ENCODE measurements at regions not wholly inside any gene's neighbourhood (a gene's known extent, or its start where the extent isn't known, plus 50 kb on each side); places are given as distances from the start of the nearest gene placed in this dataset.

DNA sequence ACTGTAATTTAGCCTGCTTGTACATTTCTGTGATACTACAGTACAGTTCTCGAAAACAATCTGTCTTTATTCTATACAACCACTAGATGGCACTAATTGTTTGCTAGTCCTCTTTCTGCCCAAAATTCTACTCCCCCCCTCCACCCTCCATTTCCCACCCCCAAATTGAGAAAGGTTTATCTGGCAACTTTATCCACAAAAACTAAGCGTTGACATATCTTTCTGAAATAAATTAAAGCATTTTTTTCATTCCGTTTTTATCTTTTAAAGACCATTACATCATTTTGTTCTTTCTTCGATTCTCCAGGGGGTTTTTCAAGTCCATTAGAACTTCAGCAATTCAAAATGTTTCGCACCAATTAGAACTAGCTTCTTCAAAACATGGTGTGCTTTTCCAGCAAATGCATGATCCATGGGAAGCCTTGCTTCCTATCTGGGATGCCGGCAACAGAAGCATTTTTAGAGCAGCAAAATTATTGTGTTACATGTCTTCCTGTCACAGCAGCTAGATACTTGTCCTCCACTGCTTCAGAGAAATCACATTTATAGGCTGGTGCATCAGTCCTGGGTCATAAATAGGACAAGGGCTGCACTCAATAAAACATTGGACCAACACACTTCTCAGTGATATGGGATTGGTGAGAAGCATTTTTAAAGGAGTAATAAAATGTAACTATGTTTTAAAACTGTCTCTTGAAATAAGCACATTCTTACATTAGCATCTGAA, 241.3 kb downstream of the PAX3 start:
- intact Hi-C loops (cut with DNase I; ENCODE audit: low total_unique reads) = no loop called here
- no peaks in the 10 kb centered on the region for H3K9me3 ChIP-seq
- H3K27ac ChIP-seq = no peak overlapping the region
- H3K4me1 ChIP-seq = no peaks in the 10 kb centered on the region
- H3K27me3 ChIP-seq = no peaks in the 10 kb centered on the region
- DNase-seq = no peak
- no peak for TF ChIP-seq POLR2A (IDR thresholded peaks at IDR 0.05)
- TF ChIP-seq, protein P1, sequence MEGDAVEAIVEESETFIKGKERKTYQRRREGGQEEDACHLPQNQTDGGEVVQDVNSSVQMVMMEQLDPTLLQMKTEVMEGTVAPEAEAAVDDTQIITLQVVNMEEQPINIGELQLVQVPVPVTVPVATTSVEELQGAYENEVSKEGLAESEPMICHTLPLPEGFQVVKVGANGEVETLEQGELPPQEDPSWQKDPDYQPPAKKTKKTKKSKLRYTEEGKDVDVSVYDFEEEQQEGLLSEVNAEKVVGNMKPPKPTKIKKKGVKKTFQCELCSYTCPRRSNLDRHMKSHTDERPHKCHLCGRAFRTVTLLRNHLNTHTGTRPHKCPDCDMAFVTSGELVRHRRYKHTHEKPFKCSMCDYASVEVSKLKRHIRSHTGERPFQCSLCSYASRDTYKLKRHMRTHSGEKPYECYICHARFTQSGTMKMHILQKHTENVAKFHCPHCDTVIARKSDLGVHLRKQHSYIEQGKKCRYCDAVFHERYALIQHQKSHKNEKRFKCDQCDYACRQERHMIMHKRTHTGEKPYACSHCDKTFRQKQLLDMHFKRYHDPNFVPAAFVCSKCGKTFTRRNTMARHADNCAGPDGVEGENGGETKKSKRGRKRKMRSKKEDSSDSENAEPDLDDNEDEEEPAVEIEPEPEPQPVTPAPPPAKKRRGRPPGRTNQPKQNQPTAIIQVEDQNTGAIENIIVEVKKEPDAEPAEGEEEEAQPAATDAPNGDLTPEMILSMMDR (IDR thresholded peaks at IDR 0.05) = peak in 2 of 3 experiments; percentile 17 to 69
- 25 to 27% methylated on average over 6 of the region's 6 CpGs for WGBS, 2 donors
- H3K36me3 ChIP-seq (ENCODE audit: low read depth, missing control alignments) = no peaks in the 10 kb centered on the region
- H3K4me3 ChIP-seq = no peak overlapping the region

DNA sequence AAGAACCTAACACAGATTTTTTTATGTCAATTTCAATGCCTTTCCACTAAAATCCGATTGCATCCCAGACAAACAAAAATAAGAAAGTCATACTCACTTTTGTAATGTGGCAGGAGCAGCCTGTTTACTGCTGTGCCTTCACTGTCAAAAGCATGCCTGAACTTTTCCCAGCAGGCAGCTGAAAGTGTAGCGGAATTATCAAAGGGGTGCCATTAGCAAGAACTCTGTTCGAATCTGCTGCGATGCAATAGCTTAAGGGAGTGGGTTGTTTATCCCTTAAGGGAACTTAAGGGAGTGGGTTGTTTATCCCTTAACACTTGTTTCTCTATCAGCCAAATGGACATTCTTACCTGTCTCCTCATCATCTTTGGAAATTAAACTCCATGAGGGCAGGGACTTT, 243.5 kb downstream of the PAX3 start:
- DNase-seq = no peak
- no peak overlapping the region for H3K27ac ChIP-seq
- intact Hi-C loops (cut with DNase I; ENCODE audit: low total_unique reads) = no loop called here
- no peaks in the 10 kb centered on the region for H3K27me3 ChIP-seq
- no peak for TF ChIP-seq POLR2A (IDR thresholded peaks at IDR 0.05)
- no peak overlapping the region for H3K4me3 ChIP-seq
- no peaks in the 10 kb centered on the region for H3K9me3 ChIP-seq
- no peaks in the 10 kb centered on the region for H3K36me3 ChIP-seq (ENCODE audit: low read depth, missing control alignments)
- WGBS, 2 donors = 25 to 42% methylated on average over 4 of the region's 4 CpGs
- no peaks in the 10 kb centered on the region for H3K4me1 ChIP-seq

- Histone ChIP-seq H3K27me3 (no peaks in the 10 kb centered on the region), H3K9me3 (no peaks in the 10 kb centered on the region), H3K4me1 (no peaks in the 10 kb centered on the region), H3K36me3 (ENCODE audit: low read depth, missing control alignments) (no peaks in the 10 kb centered on the region), H3K27ac (no peak overlapping the region), H3K4me3 (no peak overlapping the region)
- intact Hi-C loops (cut with DNase I; ENCODE audit: low total_unique reads) = no loop called here
- TF ChIP-seq, protein P1 (IDR thresholded peaks at IDR 0.05) = no peak
- DNase-seq = no peak
- 70 to 74% methylated on average over 3 of the region's 3 CpGs for WGBS, 2 donors
Measured at GRCh38 chr2:222054813-222055212, 244.0 kb downstream of the PAX3 start.

DNA sequence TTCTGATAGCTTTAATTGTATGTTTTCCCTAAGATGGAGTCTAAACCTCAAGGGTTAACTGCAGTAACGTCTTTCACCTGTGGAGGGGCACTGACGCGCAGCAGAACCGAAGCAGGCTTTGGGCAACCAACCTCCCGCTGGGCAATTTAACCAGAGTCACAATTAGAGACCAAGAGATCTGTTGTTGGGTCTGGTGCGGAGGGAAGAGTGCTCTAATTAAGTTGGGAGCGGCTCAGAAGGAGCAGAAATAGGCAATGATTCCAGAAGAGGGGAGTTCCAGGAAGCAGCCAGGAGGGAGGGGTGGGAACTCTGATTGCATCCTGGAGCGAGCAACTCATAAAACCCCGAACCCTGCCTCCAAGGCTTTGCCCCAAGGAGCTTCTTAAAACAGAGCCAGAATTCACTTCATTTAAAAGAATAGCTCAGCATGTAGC, 245.8 kb downstream of the PAX3 start:
- H3K4me3 ChIP-seq = no peak overlapping the region
- intact Hi-C loops (cut with DNase I; ENCODE audit: low total_unique reads) = no loop called here
- no peaks in the 10 kb centered on the region for H3K4me1 ChIP-seq
- no peaks in the 10 kb centered on the region for H3K9me3 ChIP-seq
- DNase-seq = no peak
- H3K27ac ChIP-seq = no peak overlapping the region
- TF ChIP-seq, protein P1 (IDR thresholded peaks at IDR 0.05) = no peak
- no peak for TF ChIP-seq POLR2A (IDR thresholded peaks at IDR 0.05)
- no peaks in the 10 kb centered on the region for H3K36me3 ChIP-seq (ENCODE audit: low read depth, missing control alignments)
- WGBS, 2 donors = 11 to 25% methylated on average over 9 of the region's 9 CpGs
- no peaks in the 10 kb centered on the region for H3K27me3 ChIP-seq

DNA sequence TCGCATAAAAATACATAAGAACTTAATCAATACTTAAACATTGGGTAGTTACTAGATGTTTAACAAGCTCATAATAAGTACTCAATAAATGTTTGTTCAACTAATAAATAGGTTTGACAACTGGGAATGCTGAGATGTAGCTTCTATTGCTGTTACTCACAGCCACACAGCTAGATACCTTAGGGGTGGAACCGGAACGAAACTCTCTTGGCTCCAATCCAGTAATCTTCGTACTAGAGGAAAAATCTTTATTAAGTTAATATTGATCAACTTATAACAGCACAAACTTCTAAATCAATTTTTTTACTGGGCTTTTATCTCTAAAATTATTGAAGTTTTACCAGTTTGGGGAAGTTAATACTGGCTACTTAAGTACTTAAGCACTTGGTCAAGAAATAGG, 247.8 kb downstream of the PAX3 start:
- no peak overlapping the region for H3K27ac ChIP-seq
- no peaks in the 10 kb centered on the region for H3K4me1 ChIP-seq
- intact Hi-C loops (cut with DNase I; ENCODE audit: low total_unique reads) = no loop called here
- no peak overlapping the region for H3K4me3 ChIP-seq
- H3K36me3 ChIP-seq (ENCODE audit: low read depth, missing control alignments) = no peaks in the 10 kb centered on the region
- 86 to 90% methylated on average over 4 of the region's 4 CpGs for WGBS, 2 donors
- H3K9me3 ChIP-seq = no peaks in the 10 kb centered on the region
- TF ChIP-seq POLR2A (IDR thresholded peaks at IDR 0.05) = no peak
- TF ChIP-seq, protein P1 (IDR thresholded peaks at IDR 0.05) = no peak
- DNase-seq = no peak
- no peaks in the 10 kb centered on the region for H3K27me3 ChIP-seq
